NB4 (cell line): ENCODE measurements at regions not wholly inside any gene's neighbourhood (a gene's known extent, or its start where the extent isn't known, plus 50 kb on each side); places are given as distances from the start of the nearest gene placed in this dataset.
"Not testable (repeated sequence)": the region's sequence is repeated elsewhere in the genome, so short reads cannot be mapped to it uniquely, and the experiment has no call there.

ENCODE experiments used
- DNase-seq: peaks from one replicate; pipeline ENCODE4 v3.0.0; 2010; ENCODE audit warnings: low read depth
- H3K4me3 ChIP-seq: one replicate; pipeline ENCODE4 v1.5.1; 2011; ENCODE audit warnings: mild to moderate bottlenecking, low read depth, low read length, moderate library complexity
- MYC ChIP-seq: IDR thresholded peaks from 2 replicates; pipeline ENCODE4 v1.6.1; 2011; ENCODE audit warnings: low read depth, low read length
- POLR2A ChIP-seq: IDR thresholded peaks from 2 replicates; pipeline ENCODE4 v1.6.1; 2011; ENCODE audit warnings: mild to moderate bottlenecking; ENCODE audit not compliant: insufficient read length; ENCODE audit errors: extremely low read depth
- TF ChIP-seq, protein P1 (sequence below): IDR thresholded peaks from 2 replicates; pipeline ENCODE4 v1.6.1; 2011; ENCODE audit warnings: low read depth, low read length
- TF ChIP-seq, protein P2 (sequence below): IDR thresholded peaks from one replicate; pipeline ENCODE4 v1.5.1; 2012; ENCODE audit warnings: low read depth, low read length

DNA sequence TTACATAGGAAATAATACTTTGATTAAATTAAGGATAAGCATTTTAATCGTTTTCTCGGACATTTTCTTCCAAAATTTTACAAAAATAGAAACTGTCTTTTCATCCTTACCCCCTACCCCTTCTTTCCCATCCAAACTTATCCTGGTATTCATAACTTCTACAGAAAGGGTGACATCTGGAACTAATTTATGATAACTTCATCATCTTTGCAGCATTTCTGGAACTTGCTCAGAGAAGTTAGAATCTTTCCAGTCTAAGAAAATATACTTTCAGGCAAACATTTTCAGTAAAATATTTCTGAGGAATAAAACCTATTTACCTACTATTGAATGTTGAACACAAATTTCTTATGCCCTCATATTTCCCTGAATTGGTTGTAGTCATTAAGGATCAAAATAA is 309.0 kb downstream of the MAN2A1 start:
- TF ChIP-seq MYC = no peak
- TF ChIP-seq, protein P1, sequence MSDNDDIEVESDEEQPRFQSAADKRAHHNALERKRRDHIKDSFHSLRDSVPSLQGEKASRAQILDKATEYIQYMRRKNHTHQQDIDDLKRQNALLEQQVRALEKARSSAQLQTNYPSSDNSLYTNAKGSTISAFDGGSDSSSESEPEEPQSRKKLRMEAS = no peak
- TF ChIP-seq, protein P2, sequence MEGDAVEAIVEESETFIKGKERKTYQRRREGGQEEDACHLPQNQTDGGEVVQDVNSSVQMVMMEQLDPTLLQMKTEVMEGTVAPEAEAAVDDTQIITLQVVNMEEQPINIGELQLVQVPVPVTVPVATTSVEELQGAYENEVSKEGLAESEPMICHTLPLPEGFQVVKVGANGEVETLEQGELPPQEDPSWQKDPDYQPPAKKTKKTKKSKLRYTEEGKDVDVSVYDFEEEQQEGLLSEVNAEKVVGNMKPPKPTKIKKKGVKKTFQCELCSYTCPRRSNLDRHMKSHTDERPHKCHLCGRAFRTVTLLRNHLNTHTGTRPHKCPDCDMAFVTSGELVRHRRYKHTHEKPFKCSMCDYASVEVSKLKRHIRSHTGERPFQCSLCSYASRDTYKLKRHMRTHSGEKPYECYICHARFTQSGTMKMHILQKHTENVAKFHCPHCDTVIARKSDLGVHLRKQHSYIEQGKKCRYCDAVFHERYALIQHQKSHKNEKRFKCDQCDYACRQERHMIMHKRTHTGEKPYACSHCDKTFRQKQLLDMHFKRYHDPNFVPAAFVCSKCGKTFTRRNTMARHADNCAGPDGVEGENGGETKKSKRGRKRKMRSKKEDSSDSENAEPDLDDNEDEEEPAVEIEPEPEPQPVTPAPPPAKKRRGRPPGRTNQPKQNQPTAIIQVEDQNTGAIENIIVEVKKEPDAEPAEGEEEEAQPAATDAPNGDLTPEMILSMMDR = no peak
- no peak for TF ChIP-seq POLR2A
- DNase-seq = no peak
- H3K4me3 ChIP-seq = no peak overlapping the region

DNA sequence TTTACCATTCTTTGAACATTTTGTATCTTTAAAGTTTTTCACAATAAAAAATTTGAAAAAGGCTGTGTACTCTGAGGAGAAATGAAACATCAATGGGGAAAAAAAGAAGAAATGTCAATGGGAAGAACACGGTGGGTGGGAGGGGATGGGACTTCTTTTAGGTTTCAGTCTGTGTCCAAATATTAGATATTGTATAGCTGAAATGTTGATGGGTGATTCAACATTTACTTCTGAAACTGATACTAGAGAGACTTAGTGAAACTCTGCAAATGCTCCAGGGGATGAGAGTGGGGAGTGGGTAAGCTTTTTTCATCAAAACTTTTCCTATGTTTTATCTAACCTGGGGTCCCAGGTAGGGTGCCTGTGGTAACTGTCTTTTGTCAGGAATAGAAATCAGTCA is 311.9 kb downstream of the MAN2A1 start:
- H3K4me3 ChIP-seq = no peak overlapping the region
- no peak for DNase-seq
- TF ChIP-seq POLR2A (no peak), MYC (no peak)
- TF ChIP-seq, protein P1 = no peak
- TF ChIP-seq, protein P2 = no peak

DNA sequence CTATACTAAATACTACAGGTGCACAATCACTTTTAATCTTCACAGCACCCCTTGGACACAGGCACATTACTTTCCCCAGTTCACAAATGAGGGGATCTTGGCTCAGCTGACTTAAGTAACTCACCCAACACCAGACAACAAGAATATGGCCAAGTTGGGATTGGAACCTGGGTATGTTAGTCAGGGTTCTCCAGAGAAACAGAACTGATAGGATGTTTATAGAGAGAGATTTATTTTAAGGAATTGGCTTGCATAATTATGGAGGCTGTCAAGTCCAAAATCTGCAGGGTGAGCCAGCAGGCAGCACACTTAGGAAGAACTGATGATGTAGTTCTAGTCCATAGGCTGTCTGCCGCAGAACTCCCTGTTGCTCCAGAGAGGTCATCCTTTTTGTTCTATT is 312.9 kb downstream of the MAN2A1 start:
- no peak for DNase-seq
- H3K4me3 ChIP-seq = no peak overlapping the region
- TF ChIP-seq, protein P1 = no peak
- TF ChIP-seq MYC (no peak), POLR2A (no peak)
- TF ChIP-seq, protein P2 = no peak

DNA sequence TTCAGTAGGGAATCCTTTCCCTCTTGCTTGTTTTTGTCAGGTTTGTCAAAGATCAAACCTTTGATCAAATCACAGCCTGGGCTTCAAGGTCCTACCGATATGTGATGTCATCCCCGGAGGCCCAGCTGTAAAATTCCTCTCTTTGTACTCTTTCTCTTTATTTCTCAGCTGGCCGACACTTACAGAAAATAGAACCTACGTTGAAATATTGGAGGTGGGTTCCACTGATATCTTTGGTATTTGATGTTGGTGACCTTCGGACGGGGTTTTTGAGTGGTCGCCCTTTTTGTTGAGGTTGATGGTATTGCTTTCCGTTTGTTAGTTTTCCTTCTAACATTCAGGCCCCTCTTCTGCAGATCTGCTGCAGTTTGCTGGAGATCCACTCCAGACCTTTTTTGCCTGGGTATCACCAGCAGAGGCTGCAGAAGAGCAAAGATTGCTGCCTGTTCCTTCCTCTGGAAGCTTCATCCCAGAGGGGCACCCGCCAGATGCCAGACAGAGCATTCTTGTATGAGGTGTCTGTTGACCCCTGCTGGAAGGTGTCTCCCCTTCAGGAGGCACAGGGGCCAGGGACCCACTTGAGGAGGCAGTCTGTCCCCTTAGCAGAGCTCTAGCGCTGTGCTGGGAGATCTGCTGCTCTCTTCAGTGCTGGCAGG is 316.3 kb downstream of the MAN2A1 start:
- H3K4me3 ChIP-seq, DNase-seq: not testable (repeated sequence)

DNA sequence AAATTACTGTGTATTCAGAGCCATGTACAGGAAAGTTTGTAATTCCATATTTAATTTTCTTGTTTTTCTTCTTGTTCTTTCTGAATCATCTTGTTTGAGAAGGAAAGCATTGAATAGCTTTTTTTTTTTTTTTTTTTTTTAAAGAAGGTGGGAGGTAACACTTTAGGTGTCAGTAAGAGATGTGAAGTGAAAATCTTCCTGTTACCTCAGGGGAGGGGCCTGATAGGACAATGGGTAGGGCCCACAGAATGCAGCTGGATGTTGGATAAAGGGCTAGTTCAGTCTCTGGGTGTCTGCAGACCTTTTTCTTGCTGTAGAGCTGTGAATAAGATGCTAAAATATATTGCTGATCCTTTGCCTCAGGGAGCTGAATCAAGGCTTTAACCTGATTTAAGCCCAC is 317.4 kb downstream of the MAN2A1 start:
- no peak for DNase-seq
- no peak overlapping the region for H3K4me3 ChIP-seq
- TF ChIP-seq, protein P1 = no peak
- TF ChIP-seq, protein P2 = no peak

DNA sequence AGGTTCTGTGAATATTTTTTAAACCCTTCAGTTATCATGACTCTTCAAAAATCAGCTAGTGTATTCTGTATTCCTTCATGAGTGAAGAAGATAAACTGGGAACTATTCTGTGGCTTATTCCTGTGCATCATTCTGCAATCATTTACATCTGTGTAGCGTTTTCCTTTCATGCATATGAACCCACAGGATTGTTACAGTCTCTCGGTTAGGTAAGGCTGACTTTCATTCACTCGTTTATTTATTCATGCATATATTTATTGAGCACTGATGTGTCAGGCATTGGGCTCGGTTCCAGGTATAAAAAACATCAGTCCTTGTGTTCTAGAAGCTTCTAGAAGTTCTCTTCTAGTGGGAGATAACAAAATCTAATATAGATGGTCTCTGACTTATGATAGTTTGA is 318.4 kb downstream of the MAN2A1 start:
- no peak for TF ChIP-seq MYC
- no peak for TF ChIP-seq POLR2A
- TF ChIP-seq, protein P2 = no peak
- TF ChIP-seq, protein P1 = no peak
- no peak for DNase-seq
- no peak overlapping the region for H3K4me3 ChIP-seq
